Umbilical cord (tissue), 1 donor: ENCODE measurements at regions not wholly inside any gene's neighbourhood (a gene's known extent, or its start where the extent isn't known, plus 50 kb on each side); places are given as distances from the start of the nearest gene placed in this dataset.
"Not testable (repeated sequence)": the region's sequence is repeated elsewhere in the genome, so short reads cannot be mapped to it uniquely, and the experiment has no call there.

ENCODE experiments used
- DNase-seq: peaks from one replicate; pipeline ENCODE4 v3.0.0-alpha.2; 2015; ENCODE audit warnings: low spot score

- DNase-seq, result not testable (repeated sequence)
Observed at GRCh38 chr12:17007442-17008040, 401.6 kb upstream of the LMO3 start.

- not testable (repeated sequence) for DNase-seq
Observed at GRCh38 chr12:16998538-16998937, 392.6 kb upstream of the LMO3 start.

- DNase-seq, result no peak
Observed at GRCh38 chr12:16984484-16984883, 378.5 kb upstream of the LMO3 start.

GRCh38 chr12:16972923-16973770, 367.2 kb upstream of the LMO3 start:
- DNase-seq, result no peak

GRCh38 chr12:16962889-16963288, 356.9 kb upstream of the LMO3 start:
- no peak for DNase-seq

- peak; percentile 6 for DNase-seq
Observed at GRCh38 chr12:16955083-16955657, 349.2 kb upstream of the LMO3 start.

- no peak for DNase-seq
Observed at GRCh38 chr12:16949871-16950667, 344.1 kb upstream of the LMO3 start.

GRCh38 chr12:16949371-16949770, 343.4 kb upstream of the LMO3 start:
- no peak for DNase-seq

GRCh38 chr12:16946704-16947103, 340.7 kb upstream of the LMO3 start:
- DNase-seq, result no peak

- DNase-seq, result peak; percentile 6
Observed at GRCh38 chr12:16939871-16940306, 333.9 kb upstream of the LMO3 start.

- no peak for DNase-seq
Observed at GRCh38 chr12:16927259-16927658, 321.3 kb upstream of the LMO3 start.

- no peak for DNase-seq
Observed at GRCh38 chr12:16920451-16920850, 314.5 kb upstream of the LMO3 start.

GRCh38 chr12:16919551-16919950, 313.6 kb upstream of the LMO3 start:
- no peak for DNase-seq

- DNase-seq, result no peak
Observed at GRCh38 chr12:16914853-16915252, 308.9 kb upstream of the LMO3 start.

GRCh38 chr12:16913832-16914490, 308.0 kb upstream of the LMO3 start:
- DNase-seq, result no peak

GRCh38 chr12:16901946-16902345, 296.0 kb upstream of the LMO3 start:
- DNase-seq, result no peak

- no peak for DNase-seq
Observed at GRCh38 chr12:16893426-16893825, 287.5 kb upstream of the LMO3 start.

GRCh38 chr12:16891673-16892072, 285.7 kb upstream of the LMO3 start:
- DNase-seq, result no peak

GRCh38 chr12:16884819-16885218, 278.9 kb upstream of the LMO3 start:
- no peak for DNase-seq

GRCh38 chr12:16884056-16884455, 278.1 kb upstream of the LMO3 start:
- DNase-seq, result no peak

GRCh38 chr12:16881986-16882570, 276.1 kb upstream of the LMO3 start:
- peak; percentile 73 for DNase-seq
